A549 (cell line): ENCODE measurements at regions not wholly inside any gene's neighbourhood (a gene's known extent, or its start where the extent isn't known, plus 50 kb on each side); places are given as distances from the start of the nearest gene placed in this dataset.

Experiments used
- ATAC-seq, 2 experiments: fragments of 200-7000 bp in 1 of 2; fragments of >200 bp in 1 of 2; cut with Nextera tagmentation in 1 of 2; cut with Tn5 transposase in 1 of 2; 3 replicates each; pipeline versions ENCODE4 v1.8.0 to v1.9.1; 2018 to 2020; ENCODE audit warnings: mild to moderate bottlenecking in 1 of 2, moderate library complexity in 1 of 2
- CTCF ChIA-PET: fragments of 300-600 bp; sonication (Branson Sonifier 250); formaldehyde crosslinking; extraction: SDS; loops from one replicate; lab custom pipeline; 2021; ENCODE audit warnings: antibody characterized with exemption, inconsistent platforms; lab: Yijun Ruan, JAX
- POLR2A ChIA-PET: fragments of 350-600 bp; formaldehyde crosslinking; extraction: SDS; loops from one replicate; lab custom pipeline; 2021; ENCODE audit warnings: antibody characterized with exemption, inconsistent platforms; lab: Yijun Ruan, JAX
- DNase-seq, 2 experiments: peaks; one replicate each; pipeline versions ENCODE4 v3.0.0 to v3.0.0-alpha.2; 2011 to 2016; ENCODE audit warnings: low read depth in 1 of 2, low spot score in 1 of 2
- FAIRE-seq: peaks from 2 replicates; lab custom pipeline; 2011; peaks lifted over from hg19 to GRCh38; lab: Jason Lieb, UNC
- H3K27ac ChIP-seq, 2 experiments: fragments of >200 bp; sonication (Bioruptor Twin); formaldehyde crosslinking; 3 replicates each; pipeline ENCODE4 v1.5.1; 2016 to 2017
- H3K4me1 ChIP-seq: fragments of >200 bp; sonication (Bioruptor Twin); formaldehyde crosslinking; 3 replicates; pipeline ENCODE4 v1.6.1; 2016
- H3K4me2 ChIP-seq: fragments of >200 bp; sonication (Bioruptor Twin); formaldehyde crosslinking; 3 replicates; pipeline ENCODE4 v1.6.1; 2016
- H3K4me3 ChIP-seq: fragments of >200 bp; sonication (Bioruptor Twin); formaldehyde crosslinking; 3 replicates; pipeline ENCODE4 v1.5.1; 2016
- H3K9me3 ChIP-seq: fragments of >200 bp; sonication (Bioruptor Twin); formaldehyde crosslinking; 3 replicates; pipeline ENCODE4 v1.6.1; 2016
- BCL3 ChIP-seq: fragments of >200 bp; sonication (Bioruptor Twin); formaldehyde crosslinking; IDR thresholded peaks from 3 replicates; pipeline ENCODE4 v1.6.1; 2016
- BHLHE40 ChIP-seq: IDR thresholded peaks from 2 replicates; pipeline ENCODE4 v1.6.1; 2012; ENCODE audit warnings: low read depth, low read length, inconsistent platforms
- CBX2 ChIP-seq: fragments of 200-600 bp; sonication (generic); IDR thresholded peaks from 2 replicates; pipeline ENCODE4 v1.6.1; 2016; ENCODE audit warnings: low read depth, mild to moderate bottlenecking, borderline replicate concordance
- CHD4 ChIP-seq: fragments of 200-600 bp; sonication (generic); IDR thresholded peaks from 2 replicates; pipeline ENCODE4 v1.6.1; 2016; ENCODE audit warnings: antibody characterized with exemption, mild to moderate bottlenecking, borderline replicate concordance
- EHMT2 ChIP-seq: fragments of 200-600 bp; sonication (generic); IDR thresholded peaks from 2 replicates; pipeline ENCODE4 v1.6.1; 2016; ENCODE audit warnings: antibody characterized with exemption, low read depth, mild to moderate bottlenecking, moderate library complexity
- FOXS1 ChIP-seq: fragments of 250-450 bp; sonication (Bioruptor Pico); IDR thresholded peaks from 2 replicates; pipeline ENCODE4 v1.5.0; 2020; ENCODE audit warnings: mild to moderate bottlenecking, moderate library complexity
- HDAC2 ChIP-seq: fragments of 200-600 bp; sonication (generic); IDR thresholded peaks from 2 replicates; pipeline ENCODE4 v1.6.1; 2016
- HES2 ChIP-seq: fragments of >200 bp; sonication (Bioruptor Twin); formaldehyde crosslinking; IDR thresholded peaks from 2 replicates; pipeline ENCODE4 v1.6.1; 2016
- JUNB ChIP-seq: fragments of >200 bp; sonication (Bioruptor Twin); formaldehyde crosslinking; IDR thresholded peaks from 2 replicates; pipeline ENCODE4 v1.6.1; 2016
- KDM1A ChIP-seq: fragments of 200-600 bp; sonication (generic); IDR thresholded peaks from 2 replicates; pipeline ENCODE4 v1.6.1; 2016; ENCODE audit warnings: low read depth, mild to moderate bottlenecking
- MAFK ChIP-seq: fragments of 450-650 bp; IDR thresholded peaks from 2 replicates; pipeline ENCODE4 v1.6.1; 2014; ENCODE audit not compliant: partially characterized antibody
- NFE2L2 ChIP-seq: fragments of 150-350 bp; conservative IDR thresholded peaks from 2 replicates; pipeline ENCODE4 v1.6.1; 2014; ENCODE audit warnings: low read length
- NPAS2 ChIP-seq: fragments of 250-450 bp; sonication (Bioruptor Pico); IDR thresholded peaks from 2 replicates; pipeline ENCODE4 v1.8.0; 2022; ENCODE audit warnings: mild to moderate bottlenecking, moderate library complexity, borderline replicate concordance
- POLR2A ChIP-seq: IDR thresholded peaks from 2 replicates; pipeline ENCODE4 v1.6.1; 2012; ENCODE audit warnings: mild to moderate bottlenecking, low read length
- ZC3H11A ChIP-seq: fragments of 450-650 bp; IDR thresholded peaks from 2 replicates; pipeline ENCODE4 v1.6.1; 2014; ENCODE audit warnings: antibody characterized with exemption, mild to moderate bottlenecking
- ZNF302 ChIP-seq: fragments of 250-450 bp; sonication (Bioruptor Pico); IDR thresholded peaks from 2 replicates; pipeline ENCODE4 v1.9.0; 2021; ENCODE audit warnings: inconsistent platforms, mild to moderate bottlenecking, moderate library complexity
- ZSCAN20 ChIP-seq: fragments of 250-450 bp; sonication (Bioruptor Pico); IDR thresholded peaks from 2 replicates; pipeline ENCODE4 v1.8.0; 2022; ENCODE audit warnings: mild to moderate bottlenecking, moderate library complexity
- WGBS: methylation state at CpG from one replicate; pipeline ENCODE4 v1.1.6; 2017; ENCODE audit errors: missing lambda C conversion rate; 5-methylcytosine and 5-hydroxymethylcytosine counted together
- TF ChIP-seq, protein P1 (sequence below): fragments of 450-650 bp; IDR thresholded peaks from 2 replicates; pipeline ENCODE4 v1.6.1; 2014; ENCODE audit warnings: antibody characterized with exemption

DNA sequence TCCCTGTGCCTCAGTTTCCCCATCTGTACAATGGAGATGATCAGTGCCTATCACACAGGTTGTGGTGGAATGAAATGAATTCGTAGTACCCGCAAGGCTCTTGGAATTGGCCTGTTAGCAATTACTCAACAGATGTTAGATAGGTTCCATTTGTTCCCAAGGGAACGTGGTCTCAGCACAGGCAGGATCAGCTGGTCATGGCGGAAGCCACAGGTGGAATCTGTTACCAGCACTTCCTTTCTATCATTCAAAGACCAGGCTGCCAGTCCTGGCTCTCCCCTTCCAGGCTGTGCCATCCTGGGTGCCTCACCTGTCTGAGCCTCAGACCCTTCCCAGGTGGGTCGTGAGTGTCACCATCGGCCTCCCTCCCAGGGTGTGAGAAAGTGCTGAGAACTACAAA is 61.5 kb downstream of the FBXO2 start (continued):
- TF ChIP-seq HES2 (no peak), KDM1A (no peak), EHMT2 (no peak)
- TF ChIP-seq, all 56 proteins: peak for 0

DNA sequence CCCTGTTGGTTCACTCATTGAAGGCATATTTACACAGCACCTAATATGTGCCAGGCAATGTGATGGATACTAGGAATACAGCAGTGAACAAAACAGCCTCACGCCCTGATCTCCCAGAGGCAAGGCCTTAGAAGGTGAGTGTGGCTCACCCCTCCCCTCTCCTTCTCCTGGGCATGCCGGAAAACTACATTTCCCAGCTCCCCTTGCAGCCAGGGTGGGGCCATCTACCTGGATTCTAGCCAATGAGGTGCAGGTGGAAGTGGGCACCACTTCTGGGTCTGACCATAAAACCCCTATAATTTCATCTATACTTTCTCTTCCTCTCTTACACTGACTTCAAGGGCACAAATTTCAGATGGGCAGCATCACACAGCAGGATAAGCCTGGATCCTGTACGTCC is 63.8 kb downstream of the FBXO2 start:
- FAIRE-seq (no peak), DNase-seq (no peak), ATAC-seq (no peak)
- Histone ChIP-seq H3K4me1 (no peaks in the 10 kb centered on the region), H3K4me2 (no peak overlapping the region), H3K4me3 (no peak overlapping the region), H3K27ac (no peak overlapping the region), H3K9me3 (no peaks in the 10 kb centered on the region)
- 7% methylated on average over 3 of the region's 3 CpGs for WGBS
- no peak for TF ChIP-seq CBX2
- no peak for TF ChIP-seq MAFK
- no peak for TF ChIP-seq HDAC2
- TF ChIP-seq ZSCAN20 (CRISPR knock-in tag), result no peak
- no peak for TF ChIP-seq NFE2L2
- TF ChIP-seq ZNF302 (CRISPR knock-in tag), result no peak
- no peak for TF ChIP-seq BHLHE40
- TF ChIP-seq CHD4, result no peak
- no peak for TF ChIP-seq ZC3H11A
- no peak for TF ChIP-seq BCL3
- no peak for TF ChIP-seq JUNB
- TF ChIP-seq NPAS2 (CRISPR knock-in tag), result no peak
- TF ChIP-seq EHMT2, result no peak
- TF ChIP-seq POLR2A, result no peak
- TF ChIP-seq FOXS1 (CRISPR knock-in tag), result no peak
- TF ChIP-seq, protein P1, sequence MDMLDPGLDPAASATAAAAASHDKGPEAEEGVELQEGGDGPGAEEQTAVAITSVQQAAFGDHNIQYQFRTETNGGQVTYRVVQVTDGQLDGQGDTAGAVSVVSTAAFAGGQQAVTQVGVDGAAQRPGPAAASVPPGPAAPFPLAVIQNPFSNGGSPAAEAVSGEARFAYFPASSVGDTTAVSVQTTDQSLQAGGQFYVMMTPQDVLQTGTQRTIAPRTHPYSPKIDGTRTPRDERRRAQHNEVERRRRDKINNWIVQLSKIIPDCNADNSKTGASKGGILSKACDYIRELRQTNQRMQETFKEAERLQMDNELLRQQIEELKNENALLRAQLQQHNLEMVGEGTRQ, result no peak
- POLR2A ChIA-PET, result no interaction called here
- CTCF ChIA-PET, result no interaction called here
